ENCODE measurements at regions not wholly inside any gene's neighbourhood (a gene's known extent, or its start where the extent isn't known, plus 50 kb on each side); places are given as distances from the start of the nearest gene placed in this dataset.

- no peak overlapping the region for H2AFZ ChIP-seq (ENCODE audit: control insufficient read depth, low read depth, low read length)
- in situ Hi-C loops (cut with MboI) (no loop called here), intact Hi-C loops (cut with micrococcal nuclease; ENCODE audit: unreplicated experiment) (no loop called here)
- no peak overlapping the region for H3K4me2 ChIP-seq (ENCODE audit: control insufficient read depth, insufficient read depth)
- TF ChIP-seq CBX3 (IDR thresholded peaks at IDR 0.05; ENCODE audit: borderline replicate concordance, low read depth) (no peak), ATF2 (IDR thresholded peaks at IDR 0.05; ENCODE audit: low read length) (no peak), IKZF1 (conservative IDR thresholded peaks at IDR 0.05) (no peak), NR2C1 (IDR thresholded peaks at IDR 0.05) (no peak), SREBF2 (IDR thresholded peaks at IDR 0.05; ENCODE audit: low read length) (no peak), ZNF274 (IDR thresholded peaks at IDR 0.05; ENCODE audit: insufficient read depth, insufficient read length) (no peak), SREBF1 (IDR thresholded peaks at IDR 0.05; ENCODE audit: low read length) (no peak), CBFB (IDR thresholded peaks at IDR 0.05; ENCODE audit: low read depth) (no peak), PML (IDR thresholded peaks at IDR 0.05; ENCODE audit: low read length) (no peak), BMI1 (IDR thresholded peaks at IDR 0.05; ENCODE audit: borderline replicate concordance) (no peak), YBX1 (IDR thresholded peaks at IDR 0.05) (no peak), CTCF (IDR thresholded peaks at IDR 0.05 in 2 of 3, conservative IDR thresholded peaks at IDR 0.05 in 1 of 3; ENCODE audit: control insufficient read depth in 2 of 3, extremely low read depth in 1 of 3, insufficient read depth in 1 of 3, low read depth in 3 of 3, low read length in 3 of 3) (no peak), RB1 (IDR thresholded peaks at IDR 0.05; ENCODE audit: borderline replicate concordance) (no peak)
- no peaks in the 10 kb centered on the region for H3K27me3 ChIP-seq (replicated peaks in 1 of 2; ENCODE audit: control insufficient read depth in 2 of 2, insufficient read depth in 2 of 2, low read length in 1 of 2)
- POLR2A ChIA-PET = no interaction called here
- no peak for ATAC-seq
- H3K4me3 ChIP-seq = no peak overlapping the region
- H3K36me3 ChIP-seq (ENCODE audit: control insufficient read depth in 2 of 2, insufficient read depth in 2 of 2, low read length in 1 of 2) = no peaks in the 10 kb centered on the region
- H3K4me1 ChIP-seq (ENCODE audit: control insufficient read depth, insufficient read depth, low read length) = no peaks in the 10 kb centered on the region
- no TSS peak for BruUV-seq (replicated peaks)
- DNase-seq (ENCODE audit: low read depth, low spot score) = no peak
- H4K20me1 ChIP-seq (ENCODE audit: control insufficient read depth, insufficient read depth) = no peaks in the 10 kb centered on the region
- no peaks in the 10 kb centered on the region for H3K9me3 ChIP-seq (replicated peaks; ENCODE audit: control insufficient read depth, insufficient read depth, low read length)
- no peak overlapping the region for H3K27ac ChIP-seq (ENCODE audit: control insufficient read depth, insufficient read depth)
- RAD21 ChIA-PET (ENCODE audit: unreplicated experiment) = no interaction called here
- CTCF ChIA-PET = no interaction called here
- H3K79me2 ChIP-seq (ENCODE audit: control insufficient read depth, insufficient read depth, low read length) = no peaks in the 10 kb centered on the region
- SMC1A ChIA-PET (ENCODE audit: uncharacterized antibody, unreplicated experiment) = no interaction called here
- no peak overlapping the region for H3K9ac ChIP-seq (ENCODE audit: control insufficient read depth, insufficient read depth, low read length)
- FAIRE-seq = no peak
- 28% methylated on average over 2 of the region's 2 CpGs for WGBS (ENCODE audit: insufficient coverage, insufficient replicate concordance, low lambda C conversion rate, missing lambda C conversion rate)
Observed at GRCh38 chr13:44022196-44022595, 142.5 kb downstream of the LACC1 start.

All from GM12878 (cell line).